Esophagus muscularis mucosa (tissue), 4 donors: ENCODE measurements at regions not wholly inside any gene's neighbourhood (a gene's known extent, or its start where the extent isn't known, plus 50 kb on each side); places are given as distances from the start of the nearest gene placed in this dataset.

Source experiments
- CTCF ChIP-seq, 3 experiments: fragments of 200-600 bp in 2 of 3; fragments of 450-650 bp in 1 of 3; sonication (generic) in 2 of 3; IDR thresholded peaks; one replicate each; pipeline ENCODE4 v1.5.1; 2017 to 2019; ENCODE audit warnings: antibody characterized with exemption in 3 of 3, mild to moderate bottlenecking in 2 of 3, moderate library complexity in 1 of 3
- EP300 ChIP-seq: sonication (generic); formaldehyde crosslinking; IDR thresholded peaks from one replicate; pipeline ENCODE4 v1.6.1; 2017; ENCODE audit warnings: antibody characterized with exemption
- POLR2A ChIP-seq: fragments of 450-650 bp; IDR thresholded peaks from one replicate; pipeline ENCODE4 v1.6.1; 2017; ENCODE audit warnings: antibody characterized with exemption, moderate library complexity, mild to moderate bottlenecking, low read depth
- POLR2AphosphoS5 ChIP-seq, 2 donors: sonication (generic); formaldehyde crosslinking; IDR thresholded peaks; one replicate each; pipeline ENCODE4 v1.6.1; 2017; ENCODE audit warnings: antibody characterized with exemption in 2 of 2

- TF ChIP-seq CTCF (IDR thresholded peaks at IDR 0.05) (no peak), POLR2AphosphoS5 (IDR thresholded peaks at IDR 0.05) (no peak), EP300 (no peak), POLR2A (no peak)
These were observed 670.2 kb upstream of the CITED2 start for GRCh38 chr6:140044626-140045025.
